MM.1S (cell line): ENCODE measurements at regions not wholly inside any gene's neighbourhood (a gene's known extent, or its start where the extent isn't known, plus 50 kb on each side); places are given as distances from the start of the nearest gene placed in this dataset.

Source experiments
- DNase-seq: peaks from one replicate; pipeline ENCODE4 v3.0.0-alpha.2; 2015
- H2AFZ ChIP-seq: fragments of 300-600 bp; sonication (generic); 2 replicates; pipeline ENCODE4 v1.6.0; 2016; ENCODE audit warnings: antibody characterized with exemption, low read length
- H3F3A ChIP-seq: fragments of 300-600 bp; sonication (generic); 2 replicates; pipeline ENCODE4 v1.6.1; 2016; ENCODE audit warnings: mild to moderate bottlenecking, antibody characterized with exemption, low read length, moderate library complexity, mixed read lengths; ENCODE audit not compliant: insufficient read depth
- H3K27ac ChIP-seq: fragments of 300-600 bp; sonication (generic); 2 replicates; pipeline ENCODE4 v1.5.1; 2016; ENCODE audit warnings: mild to moderate bottlenecking, low read length
- H3K27me3 ChIP-seq: fragments of 300-600 bp; sonication (generic); replicated peaks from 2 replicates; pipeline ENCODE4 v1.6.0; 2016; ENCODE audit warnings: low read length; ENCODE audit not compliant: insufficient read depth
- H3K36me3 ChIP-seq: fragments of 300-600 bp; sonication (generic); replicated peaks from 2 replicates; pipeline ENCODE4 v1.6.1; 2016; ENCODE audit warnings: mild to moderate bottlenecking, low read length, mixed read lengths; ENCODE audit not compliant: insufficient read depth
- H3K4me1 ChIP-seq: fragments of 300-600 bp; sonication (generic); 2 replicates; pipeline ENCODE4 v1.6.1; 2016; ENCODE audit warnings: low read length, mixed read lengths
- H3K4me2 ChIP-seq: fragments of 300-600 bp; sonication (generic); 2 replicates; pipeline ENCODE4 v1.6.0; 2016; ENCODE audit warnings: low read depth, low read length
- H3K4me3 ChIP-seq: fragments of 300-600 bp; sonication (generic); 2 replicates; pipeline ENCODE4 v1.5.1; 2016; ENCODE audit warnings: low read length, mixed read lengths
- H3K79me2 ChIP-seq: fragments of 300-600 bp; sonication (generic); 2 replicates; pipeline ENCODE4 v1.6.1; 2016; ENCODE audit warnings: mixed run types, low read length, mixed read lengths
- H3K9ac ChIP-seq: fragments of 300-600 bp; sonication (generic); 2 replicates; pipeline ENCODE4 v1.6.1; 2016; ENCODE audit warnings: low read length, mixed read lengths
- H3K9me2 ChIP-seq: fragments of 300-600 bp; sonication (generic); replicated peaks from 2 replicates; pipeline ENCODE4 v1.6.1; 2016; ENCODE audit warnings: mild to moderate bottlenecking, low read length, mixed read lengths; ENCODE audit not compliant: insufficient read depth
- H3K9me3 ChIP-seq: fragments of 300-600 bp; sonication (generic); replicated peaks from 2 replicates; pipeline ENCODE4 v1.6.1; 2016; ENCODE audit warnings: mild to moderate bottlenecking, low read length, mixed read lengths; ENCODE audit not compliant: insufficient read depth
- H4K20me1 ChIP-seq: fragments of 300-600 bp; sonication (generic); 2 replicates; pipeline ENCODE4 v1.6.1; 2016; ENCODE audit warnings: mild to moderate bottlenecking, low read length, moderate library complexity, mixed read lengths; ENCODE audit not compliant: insufficient read depth
- CTCF ChIP-seq: fragments of 300-600 bp; sonication (generic); IDR thresholded peaks from 2 replicates; pipeline ENCODE4 v1.5.1; 2016; ENCODE audit warnings: antibody characterized with exemption, low read length, mixed read lengths
- EZH2 ChIP-seq: fragments of 300-600 bp; sonication (generic); optimal IDR thresholded peaks from 2 replicates; pipeline ENCODE3; 2017; ENCODE audit warnings: low read depth, mild to moderate bottlenecking, antibody characterized with exemption, low read length, mixed read lengths
- EZH2phosphoT487 ChIP-seq: fragments of 300-600 bp; sonication (generic); IDR thresholded peaks from 2 replicates; pipeline ENCODE4 v1.6.1; 2018; ENCODE audit warnings: antibody characterized with exemption, low read length

GRCh38 chr11:11758603-11759196, 83.1 kb upstream of the USP47 start:
- TF ChIP-seq EZH2: no peak
- Histone ChIP-seq H3F3A (no peaks in the 10 kb centered on the region), H3K4me2 (no peak overlapping the region), H2AFZ (no peak overlapping the region), H3K27ac (no peak overlapping the region), H3K36me3 (no peaks in the 10 kb centered on the region), H3K4me1 (no peaks in the 10 kb centered on the region), H3K9me2 (no peaks in the 10 kb centered on the region), H3K27me3 (no peaks in the 10 kb centered on the region), H3K9me3 (no peaks in the 10 kb centered on the region), H4K20me1 (no peaks in the 10 kb centered on the region), H3K9ac (no peak overlapping the region), H3K79me2 (no peaks in the 10 kb centered on the region), H3K4me3 (no peak overlapping the region)
- DNase-seq: no peak

GRCh38 chr11:11757909-11758308, 83.9 kb upstream of the USP47 start:
- Histone ChIP-seq H3K4me3 (no peak overlapping the region), H4K20me1 (no peaks in the 10 kb centered on the region), H3F3A (no peaks in the 10 kb centered on the region), H3K9ac (no peak overlapping the region), H3K27ac (no peak overlapping the region), H3K9me2 (no peaks in the 10 kb centered on the region), H3K27me3 (no peaks in the 10 kb centered on the region), H3K79me2 (no peaks in the 10 kb centered on the region), H3K4me1 (no peaks in the 10 kb centered on the region), H3K9me3 (no peaks in the 10 kb centered on the region), H3K4me2 (no peak overlapping the region), H3K36me3 (no peaks in the 10 kb centered on the region), H2AFZ (no peak overlapping the region)
- TF ChIP-seq EZH2 (no peak), CTCF (no peak), EZH2phosphoT487 (no peak)
- DNase-seq: no peak

- Histone ChIP-seq H4K20me1 (no peaks in the 10 kb centered on the region), H3K4me1 (no peaks in the 10 kb centered on the region), H3K9me2 (no peaks in the 10 kb centered on the region), H3K79me2 (no peaks in the 10 kb centered on the region), H3K9me3 (no peaks in the 10 kb centered on the region), H3K4me2 (no peak overlapping the region), H3K27me3 (no peaks in the 10 kb centered on the region), H3K4me3 (no peak overlapping the region), H2AFZ (no peak overlapping the region), H3K9ac (no peak overlapping the region), H3K36me3 (no peaks in the 10 kb centered on the region), H3K27ac (no peak overlapping the region), H3F3A (no peaks in the 10 kb centered on the region)
- no peak for DNase-seq
- TF ChIP-seq CTCF: no peak
- no peak for TF ChIP-seq EZH2
- no peak for TF ChIP-seq EZH2phosphoT487
Measured at GRCh38 chr11:11756718-11757117, 85.1 kb upstream of the USP47 start.

DNA sequence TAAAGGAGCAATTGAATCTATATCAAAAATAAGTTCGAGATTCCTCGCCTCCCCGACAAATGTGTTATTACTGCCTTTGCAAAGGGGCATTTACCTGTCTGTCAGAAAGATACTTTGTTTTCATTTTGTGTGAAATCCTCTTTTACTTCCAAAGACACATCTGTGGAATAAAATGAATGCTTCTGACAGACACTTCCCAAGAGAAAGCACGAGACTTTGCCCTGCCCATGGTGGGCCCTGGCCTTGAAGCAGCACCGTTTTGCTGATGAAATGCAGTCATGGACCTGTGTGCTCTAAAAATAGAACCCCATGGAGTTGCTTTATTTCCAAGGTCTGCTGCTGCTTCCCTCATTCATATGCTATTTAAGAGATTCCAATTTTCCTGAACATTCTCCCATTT, 85.9 kb upstream of the USP47 start:
- no peaks in the 10 kb centered on the region for H3K36me3 ChIP-seq
- TF ChIP-seq EZH2: no peak
- no peak for TF ChIP-seq CTCF
- no peak for TF ChIP-seq EZH2phosphoT487
- H3K4me2 ChIP-seq: no peak overlapping the region
- H3K4me1 ChIP-seq: no peaks in the 10 kb centered on the region
- no peaks in the 10 kb centered on the region for H3K79me2 ChIP-seq
- H3K27me3 ChIP-seq: no peaks in the 10 kb centered on the region
- H3F3A ChIP-seq: no peaks in the 10 kb centered on the region
- no peaks in the 10 kb centered on the region for H4K20me1 ChIP-seq
- no peak overlapping the region for H3K27ac ChIP-seq
- DNase-seq: no peak
- H3K9me3 ChIP-seq: no peaks in the 10 kb centered on the region
- H3K9ac ChIP-seq: no peak overlapping the region
- no peak overlapping the region for H2AFZ ChIP-seq
- H3K4me3 ChIP-seq: no peak overlapping the region
- H3K9me2 ChIP-seq: no peaks in the 10 kb centered on the region
